C4-2B (cell line): ENCODE measurements at regions not wholly inside any gene's neighbourhood (a gene's known extent, or its start where the extent isn't known, plus 50 kb on each side); places are given as distances from the start of the nearest gene placed in this dataset.

Source experiments
- ZFX ChIP-seq: fragments of 450-650 bp; IDR thresholded peaks from 2 replicates; pipeline ENCODE4 v1.6.1; 2017
- TF ChIP-seq, protein P1 (sequence below): fragments of 450-650 bp; conservative IDR thresholded peaks from 2 replicates; pipeline ENCODE4 v1.5.1; 2017; ENCODE audit warnings: mild to moderate bottlenecking

DNA sequence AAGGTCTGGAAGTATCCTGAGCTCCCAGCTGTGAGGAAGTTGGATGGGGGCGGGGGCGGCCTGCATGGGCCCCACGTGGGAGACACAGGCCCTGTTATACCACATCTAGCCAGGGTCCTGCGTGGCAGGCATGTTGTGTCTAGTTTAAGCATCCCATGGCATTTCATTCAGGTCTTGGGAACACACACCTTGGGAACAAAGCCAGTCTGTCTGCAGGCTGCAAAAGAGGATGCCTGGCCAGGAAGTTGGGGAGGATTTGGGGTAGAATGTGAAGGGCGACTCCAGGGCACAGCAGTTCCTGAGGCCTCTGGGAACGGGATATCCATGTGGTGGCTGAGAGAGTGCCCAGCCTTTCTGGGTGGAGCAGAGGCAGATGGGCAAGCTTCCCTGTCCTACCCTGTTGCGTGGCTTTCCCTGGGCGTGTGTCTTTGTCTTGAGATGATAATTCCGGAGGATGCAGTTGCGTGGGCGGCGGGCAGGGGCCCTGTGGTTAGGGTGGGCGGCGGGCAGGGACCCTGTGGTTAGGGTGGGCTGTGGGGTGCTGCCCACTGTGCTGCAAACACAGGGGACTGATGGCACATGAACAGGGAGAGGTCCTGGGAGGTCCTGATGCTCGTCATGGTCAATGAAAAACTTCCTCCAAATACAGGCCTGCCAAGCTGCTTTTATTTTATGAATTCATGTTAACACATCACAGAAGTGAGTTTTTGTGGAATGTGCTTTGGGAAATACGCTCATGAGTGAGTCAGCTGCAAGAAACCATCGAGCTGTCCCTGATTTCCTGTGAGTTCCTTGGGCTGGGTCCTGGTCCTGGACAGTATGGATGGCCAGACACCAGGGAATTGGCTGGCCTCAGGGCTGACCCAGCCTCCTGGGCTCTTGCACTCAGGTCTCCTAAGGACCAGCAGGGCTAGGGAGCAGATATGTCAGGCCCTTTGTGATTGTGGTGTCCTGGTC lies 90.0 kb upstream of the HS6ST1 start:
- TF ChIP-seq, protein P1, sequence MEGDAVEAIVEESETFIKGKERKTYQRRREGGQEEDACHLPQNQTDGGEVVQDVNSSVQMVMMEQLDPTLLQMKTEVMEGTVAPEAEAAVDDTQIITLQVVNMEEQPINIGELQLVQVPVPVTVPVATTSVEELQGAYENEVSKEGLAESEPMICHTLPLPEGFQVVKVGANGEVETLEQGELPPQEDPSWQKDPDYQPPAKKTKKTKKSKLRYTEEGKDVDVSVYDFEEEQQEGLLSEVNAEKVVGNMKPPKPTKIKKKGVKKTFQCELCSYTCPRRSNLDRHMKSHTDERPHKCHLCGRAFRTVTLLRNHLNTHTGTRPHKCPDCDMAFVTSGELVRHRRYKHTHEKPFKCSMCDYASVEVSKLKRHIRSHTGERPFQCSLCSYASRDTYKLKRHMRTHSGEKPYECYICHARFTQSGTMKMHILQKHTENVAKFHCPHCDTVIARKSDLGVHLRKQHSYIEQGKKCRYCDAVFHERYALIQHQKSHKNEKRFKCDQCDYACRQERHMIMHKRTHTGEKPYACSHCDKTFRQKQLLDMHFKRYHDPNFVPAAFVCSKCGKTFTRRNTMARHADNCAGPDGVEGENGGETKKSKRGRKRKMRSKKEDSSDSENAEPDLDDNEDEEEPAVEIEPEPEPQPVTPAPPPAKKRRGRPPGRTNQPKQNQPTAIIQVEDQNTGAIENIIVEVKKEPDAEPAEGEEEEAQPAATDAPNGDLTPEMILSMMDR: no peak
- TF ChIP-seq ZFX: no peak
